ENCODE measurements at regions not wholly inside any gene's neighbourhood (a gene's known extent, or its start where the extent isn't known, plus 50 kb on each side); places are given as distances from the start of the nearest gene placed in this dataset.

DNA sequence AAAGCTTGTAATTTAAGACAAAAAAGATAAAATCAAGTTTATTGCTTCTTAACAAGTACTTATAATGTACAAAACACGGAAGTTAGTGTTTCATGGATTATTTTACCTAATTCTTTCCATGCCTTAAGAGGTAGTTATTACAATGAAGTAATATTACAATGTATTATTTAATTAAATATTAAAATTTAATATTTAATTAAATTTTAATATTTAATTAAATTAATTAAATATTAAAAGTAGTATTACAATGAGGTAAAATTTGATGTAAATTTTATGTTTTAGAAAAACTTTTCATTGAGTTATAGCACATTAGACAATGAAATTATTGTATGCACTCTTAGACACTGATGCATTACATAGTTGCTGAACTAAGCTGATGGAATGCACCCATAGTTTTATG, 220.7 kb upstream of the NETO1 start:
- TF ChIP-seq, protein P1, sequence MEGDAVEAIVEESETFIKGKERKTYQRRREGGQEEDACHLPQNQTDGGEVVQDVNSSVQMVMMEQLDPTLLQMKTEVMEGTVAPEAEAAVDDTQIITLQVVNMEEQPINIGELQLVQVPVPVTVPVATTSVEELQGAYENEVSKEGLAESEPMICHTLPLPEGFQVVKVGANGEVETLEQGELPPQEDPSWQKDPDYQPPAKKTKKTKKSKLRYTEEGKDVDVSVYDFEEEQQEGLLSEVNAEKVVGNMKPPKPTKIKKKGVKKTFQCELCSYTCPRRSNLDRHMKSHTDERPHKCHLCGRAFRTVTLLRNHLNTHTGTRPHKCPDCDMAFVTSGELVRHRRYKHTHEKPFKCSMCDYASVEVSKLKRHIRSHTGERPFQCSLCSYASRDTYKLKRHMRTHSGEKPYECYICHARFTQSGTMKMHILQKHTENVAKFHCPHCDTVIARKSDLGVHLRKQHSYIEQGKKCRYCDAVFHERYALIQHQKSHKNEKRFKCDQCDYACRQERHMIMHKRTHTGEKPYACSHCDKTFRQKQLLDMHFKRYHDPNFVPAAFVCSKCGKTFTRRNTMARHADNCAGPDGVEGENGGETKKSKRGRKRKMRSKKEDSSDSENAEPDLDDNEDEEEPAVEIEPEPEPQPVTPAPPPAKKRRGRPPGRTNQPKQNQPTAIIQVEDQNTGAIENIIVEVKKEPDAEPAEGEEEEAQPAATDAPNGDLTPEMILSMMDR (IDR thresholded peaks at IDR 0.05), result no peak
- TF ChIP-seq EP300 (IDR thresholded peaks at IDR 0.05; ENCODE audit: low read depth) (no peak), POLR2A (IDR thresholded peaks at IDR 0.05) (no peak)

All from transverse colon (tissue), 3 donors.